ENCODE measurements at regions not wholly inside any gene's neighbourhood (a gene's known extent, or its start where the extent isn't known, plus 50 kb on each side); places are given as distances from the start of the nearest gene placed in this dataset.
"Not testable (repeated sequence)": the region's sequence is repeated elsewhere in the genome, so short reads cannot be mapped to it uniquely, and the experiment has no call there.

DNA sequence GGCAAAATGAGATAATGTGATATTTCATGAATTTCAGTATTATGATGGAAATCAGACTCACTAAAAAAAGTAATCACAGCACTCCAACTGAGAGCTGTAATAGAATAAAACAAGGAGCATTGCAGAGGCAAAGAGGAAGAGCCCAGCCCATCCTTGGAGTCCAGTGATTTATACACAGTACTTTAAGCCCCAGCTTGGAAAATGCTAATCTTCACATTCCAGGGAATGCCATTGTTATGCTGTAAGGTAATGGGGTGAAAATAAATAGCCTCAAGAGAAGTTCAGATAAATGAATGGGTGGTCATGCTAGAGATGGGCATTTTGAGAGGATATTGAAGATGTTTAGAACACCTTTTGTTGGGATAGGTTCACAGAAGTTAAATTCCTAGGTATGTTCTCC is 190.3 kb upstream of the TAPT1 start:
- Histone ChIP-seq H3K27me3 (ENCODE audit: control insufficient read depth, insufficient read depth, low read length) (no peaks in the 10 kb centered on the region), H3K4me2 (ENCODE audit: low read length) (no peak overlapping the region), H3K9ac (ENCODE audit: low read depth, low read length) (no peak overlapping the region), H3K4me1 (ENCODE audit: control insufficient read depth, insufficient read depth, low read length) (no peaks in the 10 kb centered on the region), H3K9me3 (replicated peaks; ENCODE audit: low read length) (no peaks in the 10 kb centered on the region), H3K36me3 (ENCODE audit: insufficient read depth, low read length) (no peaks in the 10 kb centered on the region), H3K4me3 (ENCODE audit: low read length) (no peak overlapping the region)

- H3K4me2 ChIP-seq (ENCODE audit: low read length), result no peak overlapping the region
- no peak overlapping the region for H3K9ac ChIP-seq (ENCODE audit: low read depth, low read length)
- no peak overlapping the region for H3K4me3 ChIP-seq (ENCODE audit: low read length)
- no peaks in the 10 kb centered on the region for H3K4me1 ChIP-seq (ENCODE audit: control insufficient read depth, insufficient read depth, low read length)
- no peaks in the 10 kb centered on the region for H3K36me3 ChIP-seq (ENCODE audit: insufficient read depth, low read length)
- no peaks in the 10 kb centered on the region for H3K27me3 ChIP-seq (ENCODE audit: control insufficient read depth, insufficient read depth, low read length)
- H3K9me3 ChIP-seq (replicated peaks; ENCODE audit: low read length), result no peaks in the 10 kb centered on the region
These were observed 189.5 kb upstream of the TAPT1 start for GRCh38 chr4:16415751-16416150.

DNA sequence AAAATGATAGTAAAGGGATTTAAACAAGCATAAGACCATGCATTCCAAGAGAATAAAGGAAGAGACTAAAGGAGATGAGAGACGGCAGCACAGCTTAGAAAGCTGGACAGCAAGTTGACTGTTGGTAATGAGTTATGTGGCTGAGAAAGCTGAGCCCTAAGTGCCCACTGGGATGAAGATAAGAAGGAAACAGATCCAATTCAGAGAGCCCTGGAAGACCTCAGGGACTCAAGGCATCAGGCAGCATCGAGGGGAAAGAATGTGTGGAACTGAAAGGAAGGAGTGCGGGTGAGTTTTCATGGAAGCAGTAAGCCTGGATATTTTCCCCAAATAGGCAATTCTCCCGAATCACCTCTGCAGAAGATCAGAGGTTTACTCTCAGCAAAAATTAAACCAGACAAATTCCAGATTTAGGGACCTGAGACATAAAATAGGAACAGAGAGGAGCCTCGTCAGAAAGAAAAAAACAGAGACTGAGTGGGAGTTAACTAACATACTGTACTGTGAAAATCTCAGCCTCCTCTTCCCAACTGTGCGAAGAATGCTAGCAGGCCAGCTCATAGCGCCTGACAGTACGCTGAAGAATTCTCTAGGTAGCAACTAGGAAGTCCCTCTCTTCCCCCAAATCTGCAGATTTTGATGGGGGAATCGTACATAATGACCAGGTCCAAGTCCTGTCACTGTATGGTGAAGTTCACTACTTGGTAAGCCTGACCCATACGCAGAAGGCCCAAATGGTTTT is 187.7 kb upstream of the TAPT1 start:
- Histone ChIP-seq H3K27me3 (ENCODE audit: control insufficient read depth, insufficient read depth, low read length) (no peaks in the 10 kb centered on the region), H3K4me3 (ENCODE audit: low read length) (no peak overlapping the region), H3K9me3 (replicated peaks; ENCODE audit: low read length) (no peaks in the 10 kb centered on the region), H3K4me1 (ENCODE audit: control insufficient read depth, insufficient read depth, low read length) (no peaks in the 10 kb centered on the region), H3K9ac (ENCODE audit: low read depth, low read length) (no peak overlapping the region), H3K4me2 (ENCODE audit: low read length) (no peak overlapping the region), H3K36me3 (ENCODE audit: insufficient read depth, low read length) (no peaks in the 10 kb centered on the region)

- H3K4me3 ChIP-seq (ENCODE audit: low read length), result no peak overlapping the region
- no peaks in the 10 kb centered on the region for H3K4me1 ChIP-seq (ENCODE audit: control insufficient read depth, insufficient read depth, low read length)
- H3K36me3 ChIP-seq (ENCODE audit: insufficient read depth, low read length), result no peaks in the 10 kb centered on the region
- H3K4me2 ChIP-seq (ENCODE audit: low read length), result no peak overlapping the region
- no peak overlapping the region for H3K9ac ChIP-seq (ENCODE audit: low read depth, low read length)
- no peaks in the 10 kb centered on the region for H3K27me3 ChIP-seq (ENCODE audit: control insufficient read depth, insufficient read depth, low read length)
- H3K9me3 ChIP-seq (replicated peaks; ENCODE audit: low read length), result no peaks in the 10 kb centered on the region
These were observed 185.3 kb upstream of the TAPT1 start for GRCh38 chr4:16411501-16412085.

- not testable (repeated sequence) for H3K9ac ChIP-seq (ENCODE audit: low read depth, low read length); H3K4me1 ChIP-seq (ENCODE audit: control insufficient read depth, insufficient read depth, low read length); H3K36me3 ChIP-seq (ENCODE audit: insufficient read depth, low read length); H3K27me3 ChIP-seq (ENCODE audit: control insufficient read depth, insufficient read depth, low read length); H3K9me3 ChIP-seq (replicated peaks; ENCODE audit: low read length); H3K4me2 ChIP-seq (ENCODE audit: low read length); H3K4me3 ChIP-seq (ENCODE audit: low read length)
These were observed 166.9 kb upstream of the TAPT1 start for GRCh38 chr4:16393216-16393615.

DNA sequence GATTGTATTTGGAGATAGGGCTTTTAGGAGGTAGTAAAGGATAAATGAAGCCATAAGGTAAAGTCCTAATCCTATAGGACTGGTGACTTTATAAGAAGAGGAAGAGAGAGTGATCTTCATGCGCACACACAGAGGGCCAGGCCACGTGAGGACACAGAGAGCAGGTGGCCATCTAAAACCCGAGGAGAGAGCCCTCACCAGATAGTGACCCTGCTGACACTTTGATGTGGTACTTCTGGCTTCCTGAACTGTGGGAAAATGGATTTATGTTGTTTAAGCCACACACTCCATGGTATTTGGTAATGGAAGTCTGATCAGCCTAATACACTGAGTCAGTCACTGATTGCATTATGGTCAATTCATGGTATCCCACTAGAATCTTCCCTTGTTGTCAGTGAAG is 164.9 kb upstream of the TAPT1 start:
- H3K4me1 ChIP-seq (ENCODE audit: control insufficient read depth, insufficient read depth, low read length), result no peaks in the 10 kb centered on the region

DNA sequence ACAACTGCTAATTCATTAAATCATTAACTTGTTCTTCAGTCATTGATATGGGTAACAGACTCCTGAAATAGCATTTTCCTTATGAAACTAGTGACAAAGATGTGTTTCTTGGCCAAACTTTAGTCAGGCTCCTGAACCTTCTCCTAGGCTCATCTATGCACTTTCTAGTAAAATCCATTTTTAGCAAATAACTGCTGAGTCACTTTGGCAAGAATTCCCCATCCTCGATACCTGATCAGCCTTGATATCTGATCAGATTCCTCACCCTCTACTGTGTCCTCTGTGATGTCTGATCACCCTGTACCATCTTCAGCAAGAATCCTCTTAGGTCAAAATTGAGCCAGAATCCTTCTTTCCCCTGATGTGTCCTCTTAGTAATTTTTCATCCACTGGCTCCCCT is 161.2 kb upstream of the TAPT1 start:
- H3K9me3 ChIP-seq (replicated peaks; ENCODE audit: low read length), result no peaks in the 10 kb centered on the region
- H3K27me3 ChIP-seq (ENCODE audit: control insufficient read depth, insufficient read depth, low read length), result no peaks in the 10 kb centered on the region
- no peak overlapping the region for H3K4me3 ChIP-seq (ENCODE audit: low read length)
- no peak overlapping the region for H3K9ac ChIP-seq (ENCODE audit: low read depth, low read length)
- H3K4me2 ChIP-seq (ENCODE audit: low read length), result no peak overlapping the region
- no peaks in the 10 kb centered on the region for H3K36me3 ChIP-seq (ENCODE audit: insufficient read depth, low read length)
- H3K4me1 ChIP-seq (ENCODE audit: control insufficient read depth, insufficient read depth, low read length), result no peaks in the 10 kb centered on the region

More for the DNA sequence above, 164.9 kb upstream of the TAPT1 start:
- no peaks in the 10 kb centered on the region for H3K36me3 ChIP-seq (ENCODE audit: insufficient read depth, low read length)
- no peaks in the 10 kb centered on the region for H3K27me3 ChIP-seq (ENCODE audit: control insufficient read depth, insufficient read depth, low read length)
- H3K4me2 ChIP-seq (ENCODE audit: low read length), result no peak overlapping the region
- H3K9me3 ChIP-seq (replicated peaks; ENCODE audit: low read length), result no peaks in the 10 kb centered on the region
- no peak overlapping the region for H3K9ac ChIP-seq (ENCODE audit: low read depth, low read length)
- H3K4me3 ChIP-seq (ENCODE audit: low read length), result no peak overlapping the region

GRCh38 chr4:16386711-16387320 is 160.5 kb upstream of the TAPT1 start:
- Histone ChIP-seq H3K4me1 (ENCODE audit: control insufficient read depth, insufficient read depth, low read length) (no peaks in the 10 kb centered on the region), H3K9me3 (replicated peaks; ENCODE audit: low read length) (no peaks in the 10 kb centered on the region), H3K27me3 (ENCODE audit: control insufficient read depth, insufficient read depth, low read length) (no peaks in the 10 kb centered on the region), H3K4me3 (ENCODE audit: low read length) (no peak overlapping the region), H3K9ac (ENCODE audit: low read depth, low read length) (no peak overlapping the region), H3K36me3 (ENCODE audit: insufficient read depth, low read length) (no peaks in the 10 kb centered on the region), H3K4me2 (ENCODE audit: low read length) (no peak overlapping the region)

- Histone ChIP-seq H3K36me3 (ENCODE audit: insufficient read depth, low read length) (no peaks in the 10 kb centered on the region), H3K4me2 (ENCODE audit: low read length) (no peak overlapping the region), H3K9me3 (replicated peaks; ENCODE audit: low read length) (no peaks in the 10 kb centered on the region), H3K9ac (ENCODE audit: low read depth, low read length) (no peak overlapping the region), H3K27me3 (ENCODE audit: control insufficient read depth, insufficient read depth, low read length) (no peaks in the 10 kb centered on the region), H3K4me1 (ENCODE audit: control insufficient read depth, insufficient read depth, low read length) (no peaks in the 10 kb centered on the region), H3K4me3 (ENCODE audit: low read length) (no peak overlapping the region)
These were observed 158.3 kb upstream of the TAPT1 start for GRCh38 chr4:16384576-16384975.

DNA sequence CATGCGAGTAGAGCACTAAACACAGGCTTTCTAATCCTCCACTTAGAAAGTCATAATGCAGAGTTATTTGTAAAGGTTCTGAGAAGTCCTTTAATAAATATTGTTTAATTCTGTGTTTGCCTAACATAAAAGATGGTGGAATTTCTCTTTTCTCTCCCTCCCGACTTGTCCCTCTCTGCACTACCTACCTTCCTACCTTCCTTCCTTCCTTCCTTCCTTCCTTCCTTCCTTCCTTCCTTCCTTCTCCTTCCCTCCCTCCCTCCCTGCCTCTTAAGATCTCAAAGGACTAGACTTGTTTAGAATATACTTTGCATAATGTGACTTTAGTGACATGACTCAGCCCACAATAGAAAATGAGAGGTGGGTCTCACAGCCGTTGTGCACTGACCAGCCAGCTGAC is 156.3 kb upstream of the TAPT1 start:
- Histone ChIP-seq H3K27me3 (ENCODE audit: control insufficient read depth, insufficient read depth, low read length) (no peaks in the 10 kb centered on the region), H3K36me3 (ENCODE audit: insufficient read depth, low read length) (no peaks in the 10 kb centered on the region), H3K9me3 (replicated peaks; ENCODE audit: low read length) (no peaks in the 10 kb centered on the region), H3K4me1 (ENCODE audit: control insufficient read depth, insufficient read depth, low read length) (no peaks in the 10 kb centered on the region), H3K4me2 (ENCODE audit: low read length) (no peak overlapping the region), H3K9ac (ENCODE audit: low read depth, low read length) (no peak overlapping the region), H3K4me3 (ENCODE audit: low read length) (no peak overlapping the region)

GRCh38 chr4:16377887-16378286 is 151.6 kb upstream of the TAPT1 start:
- Histone ChIP-seq H3K4me3 (ENCODE audit: low read length) (no peak overlapping the region), H3K4me2 (ENCODE audit: low read length) (no peak overlapping the region), H3K9ac (ENCODE audit: low read depth, low read length) (no peak overlapping the region), H3K27me3 (ENCODE audit: control insufficient read depth, insufficient read depth, low read length) (no peaks in the 10 kb centered on the region), H3K9me3 (replicated peaks; ENCODE audit: low read length) (no peaks in the 10 kb centered on the region), H3K4me1 (ENCODE audit: control insufficient read depth, insufficient read depth, low read length) (no peaks in the 10 kb centered on the region), H3K36me3 (ENCODE audit: insufficient read depth, low read length) (no peaks in the 10 kb centered on the region)
